IMR-90 (cell line): ENCODE measurements at regions not wholly inside any gene's neighbourhood (a gene's known extent, or its start where the extent isn't known, plus 50 kb on each side); places are given as distances from the start of the nearest gene placed in this dataset.

ENCODE experiments used
- MAZ ChIP-seq: IDR thresholded peaks from 2 replicates; pipeline ENCODE4 v1.6.1; 2012; ENCODE audit warnings: low read depth, mild to moderate bottlenecking, low read length, improper control_type of control experiment, moderate library complexity, borderline replicate concordance
- POLR2A ChIP-seq: IDR thresholded peaks from 2 replicates; pipeline ENCODE4 v1.6.1; 2012; ENCODE audit warnings: mild to moderate bottlenecking, low read depth, low read length
- TF ChIP-seq, protein P1 (sequence below): fragments of 150-350 bp; IDR thresholded peaks from 2 replicates; pipeline ENCODE4 v1.6.1; 2016; ENCODE audit warnings: low read depth, mild to moderate bottlenecking, low read length, moderate library complexity, borderline replicate concordance
- TF ChIP-seq, protein P2 (sequence below): conservative IDR thresholded peaks from 2 replicates; pipeline ENCODE4 v1.5.1; 2012; ENCODE audit warnings: mild to moderate bottlenecking, low read depth, low read length, improper control_type of control experiment

- TF ChIP-seq POLR2A, result no peak
- TF ChIP-seq, protein P1, sequence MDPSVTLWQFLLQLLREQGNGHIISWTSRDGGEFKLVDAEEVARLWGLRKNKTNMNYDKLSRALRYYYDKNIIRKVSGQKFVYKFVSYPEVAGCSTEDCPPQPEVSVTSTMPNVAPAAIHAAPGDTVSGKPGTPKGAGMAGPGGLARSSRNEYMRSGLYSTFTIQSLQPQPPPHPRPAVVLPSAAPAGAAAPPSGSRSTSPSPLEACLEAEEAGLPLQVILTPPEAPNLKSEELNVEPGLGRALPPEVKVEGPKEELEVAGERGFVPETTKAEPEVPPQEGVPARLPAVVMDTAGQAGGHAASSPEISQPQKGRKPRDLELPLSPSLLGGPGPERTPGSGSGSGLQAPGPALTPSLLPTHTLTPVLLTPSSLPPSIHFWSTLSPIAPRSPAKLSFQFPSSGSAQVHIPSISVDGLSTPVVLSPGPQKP, result no peak
- TF ChIP-seq MAZ, result no peak
- TF ChIP-seq, protein P2, sequence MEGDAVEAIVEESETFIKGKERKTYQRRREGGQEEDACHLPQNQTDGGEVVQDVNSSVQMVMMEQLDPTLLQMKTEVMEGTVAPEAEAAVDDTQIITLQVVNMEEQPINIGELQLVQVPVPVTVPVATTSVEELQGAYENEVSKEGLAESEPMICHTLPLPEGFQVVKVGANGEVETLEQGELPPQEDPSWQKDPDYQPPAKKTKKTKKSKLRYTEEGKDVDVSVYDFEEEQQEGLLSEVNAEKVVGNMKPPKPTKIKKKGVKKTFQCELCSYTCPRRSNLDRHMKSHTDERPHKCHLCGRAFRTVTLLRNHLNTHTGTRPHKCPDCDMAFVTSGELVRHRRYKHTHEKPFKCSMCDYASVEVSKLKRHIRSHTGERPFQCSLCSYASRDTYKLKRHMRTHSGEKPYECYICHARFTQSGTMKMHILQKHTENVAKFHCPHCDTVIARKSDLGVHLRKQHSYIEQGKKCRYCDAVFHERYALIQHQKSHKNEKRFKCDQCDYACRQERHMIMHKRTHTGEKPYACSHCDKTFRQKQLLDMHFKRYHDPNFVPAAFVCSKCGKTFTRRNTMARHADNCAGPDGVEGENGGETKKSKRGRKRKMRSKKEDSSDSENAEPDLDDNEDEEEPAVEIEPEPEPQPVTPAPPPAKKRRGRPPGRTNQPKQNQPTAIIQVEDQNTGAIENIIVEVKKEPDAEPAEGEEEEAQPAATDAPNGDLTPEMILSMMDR, result no peak
Measured at GRCh38 chr22:26767351-26768155, 110.2 kb downstream of the MIAT start.
